Lower leg skin (tissue), 3 donors: ENCODE measurements at regions not wholly inside any gene's neighbourhood (a gene's known extent, or its start where the extent isn't known, plus 50 kb on each side); places are given as distances from the start of the nearest gene placed in this dataset.

Experiments used
- POLR2A ChIP-seq, 2 donors: fragments of 450-650 bp; IDR thresholded peaks; one replicate each; pipeline ENCODE4 v1.6.1; 2016 to 2017; ENCODE audit warnings: antibody characterized with exemption in 2 of 2, mild to moderate bottlenecking in 1 of 2, moderate library complexity in 1 of 2
- TF ChIP-seq, protein P1 (sequence below), 3 donors: fragments of 450-650 bp; IDR thresholded peaks; one replicate each; pipeline ENCODE4 v1.5.1; 2016; ENCODE audit warnings: antibody characterized with exemption in 3 of 3, mild to moderate bottlenecking in 3 of 3, moderate library complexity in 2 of 3

DNA sequence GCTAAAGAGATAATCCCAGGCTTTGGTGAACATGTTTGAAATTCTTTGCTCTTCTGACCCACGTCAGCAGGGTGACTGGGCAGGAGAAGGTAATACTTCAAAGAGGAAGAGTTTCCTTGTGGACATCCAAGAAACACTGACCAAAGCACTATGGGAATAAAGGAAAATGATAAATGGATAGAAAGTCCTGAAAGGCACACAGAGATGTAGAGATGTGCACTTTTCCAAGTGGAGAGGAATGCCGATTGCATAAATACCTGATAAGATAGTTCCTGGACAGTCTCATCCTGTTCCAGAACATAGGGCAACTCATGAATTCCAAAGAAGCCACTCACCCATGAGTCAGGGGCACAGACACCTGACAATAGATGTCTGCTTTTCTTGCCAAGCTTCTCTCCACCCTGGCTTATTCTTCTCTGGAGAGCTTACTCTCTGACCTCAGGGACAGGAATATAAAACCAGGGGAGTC, 191.3 kb upstream of the FOXA2 start:
- TF ChIP-seq, protein P1, sequence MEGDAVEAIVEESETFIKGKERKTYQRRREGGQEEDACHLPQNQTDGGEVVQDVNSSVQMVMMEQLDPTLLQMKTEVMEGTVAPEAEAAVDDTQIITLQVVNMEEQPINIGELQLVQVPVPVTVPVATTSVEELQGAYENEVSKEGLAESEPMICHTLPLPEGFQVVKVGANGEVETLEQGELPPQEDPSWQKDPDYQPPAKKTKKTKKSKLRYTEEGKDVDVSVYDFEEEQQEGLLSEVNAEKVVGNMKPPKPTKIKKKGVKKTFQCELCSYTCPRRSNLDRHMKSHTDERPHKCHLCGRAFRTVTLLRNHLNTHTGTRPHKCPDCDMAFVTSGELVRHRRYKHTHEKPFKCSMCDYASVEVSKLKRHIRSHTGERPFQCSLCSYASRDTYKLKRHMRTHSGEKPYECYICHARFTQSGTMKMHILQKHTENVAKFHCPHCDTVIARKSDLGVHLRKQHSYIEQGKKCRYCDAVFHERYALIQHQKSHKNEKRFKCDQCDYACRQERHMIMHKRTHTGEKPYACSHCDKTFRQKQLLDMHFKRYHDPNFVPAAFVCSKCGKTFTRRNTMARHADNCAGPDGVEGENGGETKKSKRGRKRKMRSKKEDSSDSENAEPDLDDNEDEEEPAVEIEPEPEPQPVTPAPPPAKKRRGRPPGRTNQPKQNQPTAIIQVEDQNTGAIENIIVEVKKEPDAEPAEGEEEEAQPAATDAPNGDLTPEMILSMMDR (IDR thresholded peaks at IDR 0.05), result no peak
- no peak for TF ChIP-seq POLR2A (IDR thresholded peaks at IDR 0.05)
